A204.1 (cell line): ENCODE measurements at regions not wholly inside any gene's neighbourhood (a gene's known extent, or its start where the extent isn't known, plus 50 kb on each side); places are given as distances from the start of the nearest gene placed in this dataset.
"Not testable (repeated sequence)": the region's sequence is repeated elsewhere in the genome, so short reads cannot be mapped to it uniquely, and the experiment has no call there.

Experiments used
- FAIRE-seq: peaks from 2 replicates; lab custom pipeline; 2012; peaks lifted over from hg19 to GRCh38; lab: Jason Lieb, UNC

GRCh38 chr1:115531631-115532264 is 110.0 kb upstream of the VANGL1 start:
- FAIRE-seq = no peak

GRCh38 chr1:115530407-115530806 is 111.4 kb upstream of the VANGL1 start:
- FAIRE-seq = no peak

- FAIRE-seq = no peak
These were observed 112.4 kb upstream of the VANGL1 start for GRCh38 chr1:115529216-115529897.

- not testable (repeated sequence) for FAIRE-seq
These were observed 113.4 kb upstream of the VANGL1 start for GRCh38 chr1:115528336-115528735.

GRCh38 chr1:115527746-115528145 is 114.0 kb upstream of the VANGL1 start:
- FAIRE-seq = no peak

GRCh38 chr1:115526900-115527299 is 114.9 kb upstream of the VANGL1 start:
- FAIRE-seq = no peak

GRCh38 chr1:115524236-115524635 is 117.5 kb upstream of the VANGL1 start:
- no peak for FAIRE-seq

- no peak for FAIRE-seq
These were observed 119.4 kb upstream of the VANGL1 start for GRCh38 chr1:115522386-115522785.

- FAIRE-seq = no peak
These were observed 126.5 kb upstream of the VANGL1 start for GRCh38 chr1:115515270-115515669.

GRCh38 chr1:115510226-115510625 is 131.5 kb upstream of the VANGL1 start:
- not testable (repeated sequence) for FAIRE-seq

- no peak for FAIRE-seq
These were observed 133.9 kb upstream of the VANGL1 start for GRCh38 chr1:115507901-115508300.

GRCh38 chr1:115506924-115507589 is 134.7 kb upstream of the VANGL1 start:
- no peak for FAIRE-seq

GRCh38 chr1:115506518-115506917 is 135.3 kb upstream of the VANGL1 start:
- no peak for FAIRE-seq

GRCh38 chr1:115505148-115505571 is 136.6 kb upstream of the VANGL1 start:
- FAIRE-seq = no peak

- not testable (repeated sequence) for FAIRE-seq
These were observed 139.6 kb upstream of the VANGL1 start for GRCh38 chr1:115502183-115502582.

GRCh38 chr1:115501476-115501875 is 140.3 kb upstream of the VANGL1 start:
- FAIRE-seq = no peak

- no peak for FAIRE-seq
These were observed 142.5 kb upstream of the VANGL1 start for GRCh38 chr1:115499253-115499652.

GRCh38 chr1:115496904-115497527 is 144.8 kb upstream of the VANGL1 start:
- no peak for FAIRE-seq

GRCh38 chr1:115495625-115496024 is 146.1 kb upstream of the VANGL1 start:
- no peak for FAIRE-seq

- FAIRE-seq = no peak
These were observed 146.7 kb upstream of the VANGL1 start for GRCh38 chr1:115495111-115495510.

- no peak for FAIRE-seq
These were observed 147.9 kb upstream of the VANGL1 start for GRCh38 chr1:115493834-115494233.

GRCh38 chr1:115492880-115493279 is 148.9 kb upstream of the VANGL1 start:
- no peak for FAIRE-seq

GRCh38 chr1:115492019-115492595 is 149.7 kb upstream of the VANGL1 start:
- no peak for FAIRE-seq
